GM23248 (cell line): ENCODE measurements at regions not wholly inside any gene's neighbourhood (a gene's known extent, or its start where the extent isn't known, plus 50 kb on each side); places are given as distances from the start of the nearest gene placed in this dataset.

Experiments used
- EZH2 ChIP-seq: fragments of 200-600 bp; sonication (generic); IDR thresholded peaks from 2 replicates; pipeline ENCODE4 v1.6.1; 2018; ENCODE audit warnings: antibody characterized with exemption, mild to moderate bottlenecking; ENCODE audit not compliant: insufficient read depth, poor library complexity, severe bottlenecking
- EZH2phosphoT487 ChIP-seq: fragments of 200-600 bp; sonication (generic); IDR thresholded peaks from 2 replicates; pipeline ENCODE4 v1.6.1; 2018; ENCODE audit warnings: antibody characterized with exemption, moderate library complexity, mild to moderate bottlenecking, low read depth; ENCODE audit not compliant: insufficient read depth

- TF ChIP-seq EZH2 (no peak), EZH2phosphoT487 (no peak)
These were observed 377.7 kb upstream of the MAOA start for GRCh38 chrX:43278440-43278839.
